HepG2 (cell line): ENCODE measurements at regions not wholly inside any gene's neighbourhood (a gene's known extent, or its start where the extent isn't known, plus 50 kb on each side); places are given as distances from the start of the nearest gene placed in this dataset.

Experiments used
- ATAC-seq: fragments of 200-7000 bp; cut with Tn5 transposase; 3 replicates; pipeline ENCODE4 v1.9.1; 2020; ENCODE audit warnings: mild to moderate bottlenecking, moderate library complexity
- BruUV-seq: library from RNA; stranded (reverse); fragments of 400-500 nt; replicated peaks from 2 replicates; lab custom pipeline; 2021; lab: Mats Ljungman, UMichigan
- CTCF ChIA-PET: fragments of 300-600 bp; formaldehyde crosslinking; extraction: SDS; loops from one replicate; lab custom pipeline; 2021; ENCODE audit warnings: low total read pairs, inconsistent platforms, low intra/inter-chr PET ratio; lab: Yijun Ruan, JAX
- POLR2A ChIA-PET: fragments of 350-600 bp; sonication (Branson Sonifier 250); formaldehyde crosslinking; loops from one replicate; lab custom pipeline; 2020; ENCODE audit warnings: antibody characterized with exemption, inconsistent platforms; lab: Yijun Ruan, JAX
- DNase-seq: peaks from one replicate; pipeline ENCODE4 v3.0.0-alpha.2; 2015; ENCODE audit warnings: low spot score
- FAIRE-seq: peaks from 3 replicates; lab custom pipeline; 2011; peaks lifted over from hg19 to GRCh38; lab: Jason Lieb, UNC
- H2AFZ ChIP-seq: one replicate; pipeline ENCODE4 v1.6.1; 2011; ENCODE audit warnings: low read length, inconsistent platforms
- H3K27ac ChIP-seq: fragments of 300-600 bp; 3 replicates; pipeline ENCODE4 v1.8.0; 2011; ENCODE audit warnings: mixed run types, mild to moderate bottlenecking, mixed read lengths, low read length, inconsistent platforms; ENCODE audit not compliant: insufficient read depth; ENCODE audit errors: extremely low read length
- H3K27me3 ChIP-seq, 2 experiments: fragments of 200-600 bp in 1 of 2; 2 replicates in 1 of 2; 3 replicates in 1 of 2; pipeline versions ENCODE4 v1.6.0 to v1.8.0; 2011; ENCODE audit warnings: low read length in 2 of 2, mild to moderate bottlenecking in 2 of 2, moderate library complexity in 2 of 2, inconsistent platforms in 1 of 2; ENCODE audit not compliant: insufficient read depth in 2 of 2, control insufficient read depth in 1 of 2
- H3K36me3 ChIP-seq, 2 experiments: fragments of 200-600 bp in 1 of 2; replicated peaks in 1 of 2; 2 replicates in 1 of 2; 3 replicates in 1 of 2; pipeline versions ENCODE4 v1.5.1 to v1.8.0; 2011; ENCODE audit warnings: low read length in 2 of 2, inconsistent platforms in 1 of 2; ENCODE audit not compliant: insufficient read depth in 2 of 2, control insufficient read depth in 1 of 2
- H3K4me1 ChIP-seq: 2 replicates; pipeline ENCODE4 v1.5.1; 2012; ENCODE audit warnings: low read length, inconsistent platforms; ENCODE audit not compliant: insufficient read depth
- H3K4me2 ChIP-seq: 2 replicates; pipeline ENCODE4 v1.6.0; 2011; ENCODE audit warnings: low read depth, low read length, inconsistent platforms
- H3K4me3 ChIP-seq, 3 experiments: fragments of 200-600 bp in 1 of 3; sonication (generic), shearing (Covaris generic) in 1 of 3; replicated peaks in 1 of 3; 2 replicates each; pipeline ENCODE4 v1.5.1; 2011 to 2016; ENCODE audit warnings: low read length in 3 of 3, inconsistent platforms in 2 of 3, low read depth in 2 of 3, mild to moderate bottlenecking in 2 of 3, control low read depth in 1 of 3, mixed read lengths in 1 of 3; ENCODE audit not compliant: insufficient read depth in 1 of 3
- H3K79me2 ChIP-seq: one replicate; pipeline ENCODE4 v1.6.1; 2011; ENCODE audit warnings: low read length, inconsistent platforms; ENCODE audit not compliant: insufficient read depth
- H3K9ac ChIP-seq: 2 replicates; pipeline ENCODE4 v1.6.0; 2011; ENCODE audit warnings: mild to moderate bottlenecking, low read depth, low read length, inconsistent platforms; ENCODE audit not compliant: insufficient read depth
- H3K9me3 ChIP-seq: 2 replicates; pipeline ENCODE4 v1.5.1; 2012; ENCODE audit warnings: mild to moderate bottlenecking, low read length
- H4K20me1 ChIP-seq: 2 replicates; pipeline ENCODE4 v1.6.0; 2011; ENCODE audit warnings: inconsistent platforms, mild to moderate bottlenecking, low read length, moderate library complexity; ENCODE audit not compliant: insufficient read depth
- CTCF ChIP-seq: sonication (generic); formaldehyde crosslinking; IDR thresholded peaks from 2 replicates; pipeline ENCODE4 v1.5.0; 2020; ENCODE audit warnings: mild to moderate bottlenecking, missing genetic modification reagents, moderate library complexity
- FOXO1 ChIP-seq: sonication (generic); formaldehyde crosslinking; IDR thresholded peaks from 2 replicates; pipeline ENCODE4 v1.4.0; 2020; ENCODE audit warnings: missing genetic modification reagents
- SMC3 ChIP-seq: IDR thresholded peaks from 2 replicates; pipeline ENCODE4 v1.6.1; 2011; ENCODE audit warnings: low read length, improper control_type of control experiment
- STAG1 ChIP-seq: sonication (generic); formaldehyde crosslinking; IDR thresholded peaks from 2 replicates; pipeline ENCODE4 v1.4.0; 2020; ENCODE audit warnings: missing genetic modification reagents
- ZNF713 ChIP-seq: sonication (generic); formaldehyde crosslinking; IDR thresholded peaks from 2 replicates; pipeline ENCODE4 v1.4.0; 2020; ENCODE audit warnings: mild to moderate bottlenecking, missing genetic modification reagents
- WGBS: methylation state at CpG from one replicate; pipeline ENCODE4 v1.1.6; 2017; ENCODE audit warnings: low lambda C conversion rate; 5-methylcytosine and 5-hydroxymethylcytosine counted together
- in situ Hi-C: cut with HindIII; loops from 2 replicates; pipeline ENCODE4 v1.10.0; 2017; ENCODE audit warnings: low pct_unique_long_range_greater_than_20kb; ENCODE audit not compliant: extremely low pct_ligation_motif_present
- intact Hi-C: fragments of 100-400 bp; cut with micrococcal nuclease; formaldehyde crosslinking; loops from one replicate; pipeline ENCODE4 v1.10.0; 2022; ENCODE audit not compliant: unreplicated experiment

- Histone ChIP-seq H3K27me3 (no peaks in the 10 kb centered on the region), H3K27ac (no peak overlapping the region), H2AFZ (no peak overlapping the region), H3K9me3 (no peaks in the 10 kb centered on the region), H4K20me1 (no peaks in the 10 kb centered on the region; the same call in 1 of the 2 replicates), H3K4me1 (no peaks in the 10 kb centered on the region), H3K4me3 (no peak overlapping the region), H3K4me2 (no peak overlapping the region), H3K9ac (no peak overlapping the region), H3K36me3 (no peaks in the 10 kb centered on the region), H3K79me2 (no peaks in the 10 kb centered on the region)
- no peak for TF ChIP-seq FOXO1 (CRISPR knock-in tag)
- POLR2A ChIA-PET: no interaction called here
- CTCF ChIA-PET: no interaction called here
- FAIRE-seq (no peak), ATAC-seq (no peak), DNase-seq (no peak)
- intact Hi-C loops: loop anchor here (2.0 kb wide), 1 partner anchor 885 kb away; no protein-coding TSS in a partner anchor
- no TSS peak for BruUV-seq
- 9% methylated on average over 6 of the region's 6 CpGs for WGBS
- in situ Hi-C loops: no loop called here
Measured at GRCh38 chr7:115749924-115750323, 280.6 kb downstream of the TFEC start.

- Histone ChIP-seq H3K9ac (no peak overlapping the region), H3K79me2 (no peaks in the 10 kb centered on the region), H3K4me1 (no peaks in the 10 kb centered on the region), H3K27ac (no peak overlapping the region), H3K27me3 (no peaks in the 10 kb centered on the region), H3K4me2 (no peak overlapping the region), H4K20me1 (no peaks in the 10 kb centered on the region; the same call in 1 of the 2 replicates)
- FAIRE-seq: no peak
- ATAC-seq: peak; percentile 92
- TF ChIP-seq SMC3 (peak; percentile 55), ZNF713 (no peak), CTCF (CRISPR knock-in tag) (peak; percentile 63), STAG1 (peak; percentile 73)
- TF ChIP-seq, all 625 proteins: peak for 3
- ChIA-PET POLR2A (no interaction called here), CTCF (interaction anchor here (0.7 to 1.4 kb wide), 2 partner anchors 392 to 883 kb away, joined by 3 to 5 read pairs; no protein-coding TSS in a partner anchor)
- DNase-seq: peak; percentile 41
- Histone ChIP-seq H3K36me3 (no peaks in the 10 kb centered on the region), H3K4me3 (no peak overlapping the region), H2AFZ (no peak overlapping the region), H3K9me3 (no peaks in the 10 kb centered on the region)
- in situ Hi-C loops (no loop called here), intact Hi-C loops (loop anchor here (1.0 to 2.0 kb wide), 3 partner anchors 392 to 1666 kb away; no protein-coding TSS in a partner anchor)
- WGBS: 7% methylated on average over 5 of the region's 5 CpGs
- no TSS peak for BruUV-seq
Measured at GRCh38 chr7:115748123-115748738, 282.3 kb downstream of the TFEC start.
